Heart left ventricle (tissue), 16 donors: ENCODE measurements at regions not wholly inside any gene's neighbourhood (a gene's known extent, or its start where the extent isn't known, plus 50 kb on each side); places are given as distances from the start of the nearest gene placed in this dataset.

Source experiments
- ATAC-seq, 4 donors: fragments of 200-7000 bp; cut with Tn5 transposase; one replicate each; pipeline ENCODE4 v1.9.1; 2020 to 2022; ENCODE audit warnings: moderate library complexity in 4 of 4, mild to moderate bottlenecking in 3 of 4, moderate number of reproducible peaks in 1 of 4
- DNase-seq, 5 donors: peaks; one replicate each; pipeline ENCODE4 v3.0.0-alpha.2; 2020
- H3K27ac ChIP-seq, 12 donors: fragments of 200-600 bp; sonication (generic) in 4 of 12; one replicate each; pipeline versions ENCODE4 v1.5.0 to v1.8.0; 2016 to 2022; ENCODE audit warnings: mild to moderate bottlenecking in 2 of 12
- H3K27me3 ChIP-seq, 9 donors: fragments of 200-600 bp; sonication (generic) in 2 of 9; one replicate each; pipeline versions ENCODE4 v1.5.1 to v1.8.0; 2016 to 2022; ENCODE audit warnings: mild to moderate bottlenecking in 3 of 9
- H3K36me3 ChIP-seq, 9 donors: fragments of 200-600 bp; sonication (generic) in 2 of 9; one replicate each; pipeline versions ENCODE4 v1.5.0 to v1.8.0; 2018 to 2022; ENCODE audit warnings: mild to moderate bottlenecking in 2 of 9
- H3K4me1 ChIP-seq, 12 donors: fragments of 200-600 bp; sonication (generic) in 4 of 12; one replicate each; pipeline versions ENCODE4 v1.5.0 to v1.8.0; 2016 to 2022; ENCODE audit warnings: mild to moderate bottlenecking in 3 of 12
- H3K4me3 ChIP-seq, 12 donors: fragments of 200-600 bp; sonication (generic) in 4 of 12; one replicate each; pipeline versions ENCODE4 v1.5.0 to v1.8.0; 2017 to 2022; ENCODE audit warnings: mild to moderate bottlenecking in 9 of 12, moderate library complexity in 4 of 12
- H3K9me3 ChIP-seq, 12 donors: fragments of 200-600 bp; sonication (generic) in 4 of 12; one replicate each; pipeline versions ENCODE4 v1.5.0 to v1.8.0; 2016 to 2022; ENCODE audit warnings: mild to moderate bottlenecking in 1 of 12
- POLR2A ChIP-seq, 2 donors: fragments of 450-650 bp; IDR thresholded peaks; one replicate each; pipeline ENCODE4 v1.6.1; 2017; ENCODE audit warnings: antibody characterized with exemption in 2 of 2, mild to moderate bottlenecking in 2 of 2, moderate library complexity in 2 of 2
- WGBS, 4 donors: extraction: QIAGEN DNeasy Blood & Tissue Kit in 2 of 4; methylation state at CpG; one replicate each; pipeline versions ENCODE4 v1.1.5 to v1.1.7; 2013 to 2018; 5-methylcytosine and 5-hydroxymethylcytosine counted together
- intact Hi-C, 10 donors: fragments of 100-400 bp; cut with DNase I; formaldehyde crosslinking; loops; one replicate each; pipeline versions ENCODE4 v1.11.1 to v1.14.2; 2022
- TF ChIP-seq, protein P1 (sequence below), 12 donors: fragments of 200-600 bp; sonication (generic) in 4 of 12; IDR thresholded peaks; one replicate each; pipeline versions ENCODE4 v1.5.0 to v1.8.0; 2018 to 2022; ENCODE audit warnings: antibody characterized with exemption in 12 of 12, mild to moderate bottlenecking in 5 of 12
- donor health status: ischemic (EF 13 %, LVEDD 7.1; RV severe dilation, severe dysfunction).
- donor health status: healthy with polysubstance abuse.
- donor health status: DM: no; HTN: yes; CAD: no.
- donor health status: DM: no; HTN: no; CAD: no.
- donor health status: ischemic (EF 25% LVEDD 6.9; RV normal size, moderate dysfunction).
- donor health status: ischemic (EF 25% LVEDD 5.7; RV mildly dilated, moderate dysfunction).
- donor health status: healthy.
- donor health status: DM: yes; HTN: yes; CAD: no.
- donor health status: ischemic (EF 35%, LVEDD 5.7; RV mildly dilated, moderate dysfunction).
- donor health status: nonischemic (EF 11% LVEDD 7.7; RV severe dilation, severe dysfunction).
- donor health status: DM: yes; HTN: yes; CAD: no.
- donor health status: PGD.
- donor health status: ischemic (EF 29% LVEDD 5.4; RV normal size, mild dysfunction).
- donor health status: nonischemic (EF 23%, LVEDD 6.1; RV moderate dilation, normal function).

- Histone ChIP-seq H3K9me3 (peaks cover 0 to 47% (median 5%) of the 10 kb centered on the region in 12 donors), H3K27ac (no peak overlapping the region), H3K4me1 (no peaks in the 10 kb centered on the region), H3K27me3 (no peaks in the 10 kb centered on the region), H3K4me3 (no peak overlapping the region), H3K36me3 (no peaks in the 10 kb centered on the region)
- ATAC-seq, result no peak
- TF ChIP-seq, protein P1, sequence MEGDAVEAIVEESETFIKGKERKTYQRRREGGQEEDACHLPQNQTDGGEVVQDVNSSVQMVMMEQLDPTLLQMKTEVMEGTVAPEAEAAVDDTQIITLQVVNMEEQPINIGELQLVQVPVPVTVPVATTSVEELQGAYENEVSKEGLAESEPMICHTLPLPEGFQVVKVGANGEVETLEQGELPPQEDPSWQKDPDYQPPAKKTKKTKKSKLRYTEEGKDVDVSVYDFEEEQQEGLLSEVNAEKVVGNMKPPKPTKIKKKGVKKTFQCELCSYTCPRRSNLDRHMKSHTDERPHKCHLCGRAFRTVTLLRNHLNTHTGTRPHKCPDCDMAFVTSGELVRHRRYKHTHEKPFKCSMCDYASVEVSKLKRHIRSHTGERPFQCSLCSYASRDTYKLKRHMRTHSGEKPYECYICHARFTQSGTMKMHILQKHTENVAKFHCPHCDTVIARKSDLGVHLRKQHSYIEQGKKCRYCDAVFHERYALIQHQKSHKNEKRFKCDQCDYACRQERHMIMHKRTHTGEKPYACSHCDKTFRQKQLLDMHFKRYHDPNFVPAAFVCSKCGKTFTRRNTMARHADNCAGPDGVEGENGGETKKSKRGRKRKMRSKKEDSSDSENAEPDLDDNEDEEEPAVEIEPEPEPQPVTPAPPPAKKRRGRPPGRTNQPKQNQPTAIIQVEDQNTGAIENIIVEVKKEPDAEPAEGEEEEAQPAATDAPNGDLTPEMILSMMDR (IDR thresholded peaks at IDR 0.05), result no peak
- no peak for TF ChIP-seq POLR2A (IDR thresholded peaks at IDR 0.05)
- intact Hi-C loops, result no loop called here
- whole genome bisulfite sequencing, 4 donors, result 67 to 82% (median 79%) methylated on average over 1 of the region's 1 CpG
- DNase-seq, result no peak
Measured at GRCh38 chr3:20503394-20504082, 317.5 kb upstream of the SGO1 start.

DNA sequence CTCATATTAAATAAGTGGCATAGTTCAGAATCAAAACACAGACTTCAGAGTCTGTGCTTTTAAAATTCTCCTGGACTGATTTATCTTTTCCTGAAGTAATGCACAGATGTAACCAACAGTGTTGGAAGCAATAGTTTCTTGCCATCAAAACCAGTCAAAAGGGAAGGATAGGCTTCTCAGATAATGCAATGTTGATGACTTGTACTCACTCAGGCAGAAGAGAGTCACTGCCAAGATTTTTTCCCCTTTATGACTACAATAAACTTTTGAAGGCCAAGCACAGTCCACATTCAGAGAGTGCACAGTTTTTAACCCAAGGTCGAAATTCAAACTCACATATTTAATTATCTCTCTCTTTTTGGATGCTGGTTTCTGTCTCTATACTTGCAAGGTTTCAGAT, 305.0 kb upstream of the SGO1 start:
- Histone ChIP-seq H3K27ac (no peak overlapping the region), H3K4me1 (no peaks in the 10 kb centered on the region), H3K36me3 (no peaks in the 10 kb centered on the region), H3K27me3 (no peaks in the 10 kb centered on the region), H3K9me3 (peaks cover 0 to 39% (median 0%) of the 10 kb centered on the region in 12 donors), H3K4me3 (no peak overlapping the region)
- DNase-seq, result no peak
- ATAC-seq, result no peak
- TF ChIP-seq, protein P1 (IDR thresholded peaks at IDR 0.05), result no peak
- 53 to 73% (median 59%) methylated on average over 1 of the region's 1 CpG for WGBS, 4 donors
- intact Hi-C loops, result no loop called here

- DNase-seq (no peak), ATAC-seq (no peak)
- no peak overlapping the region for H3K4me3 ChIP-seq
- H3K27ac ChIP-seq, result no peak overlapping the region
- WGBS, 4 donors, result 61 to 94% (median 88%) methylated on average over 3 of the region's 3 CpGs
- H3K4me1 ChIP-seq, result no peaks in the 10 kb centered on the region
- TF ChIP-seq, protein P1 (IDR thresholded peaks at IDR 0.05), result no peak
- TF ChIP-seq POLR2A (IDR thresholded peaks at IDR 0.05), result no peak
- intact Hi-C loops, result no loop called here
- no peaks in the 10 kb centered on the region for H3K36me3 ChIP-seq
- H3K9me3 ChIP-seq, result peaks cover 0 to 44% (median 12%) of the 10 kb centered on the region in 12 donors
- no peaks in the 10 kb centered on the region for H3K27me3 ChIP-seq
Measured at GRCh38 chr3:20488151-20488550, 302.1 kb upstream of the SGO1 start.

- ATAC-seq (no peak), DNase-seq (no peak)
- Histone ChIP-seq H3K9me3 (peaks cover 0 to 38% (median 14%) of the 10 kb centered on the region in 12 donors), H3K36me3 (no peaks in the 10 kb centered on the region), H3K27me3 (no peaks in the 10 kb centered on the region), H3K4me1 (no peaks in the 10 kb centered on the region), H3K27ac (no peak overlapping the region), H3K4me3 (no peak overlapping the region)
- WGBS, 4 donors, result 60 to 78% (median 76%) methylated on average over 2 of the region's 2 CpGs
- TF ChIP-seq, protein P1 (IDR thresholded peaks at IDR 0.05), result no peak
- TF ChIP-seq POLR2A (IDR thresholded peaks at IDR 0.05), result no peak
- intact Hi-C loops, result no loop called here
Measured at GRCh38 chr3:20484126-20484525, 298.1 kb upstream of the SGO1 start.
